GM12875 (cell line): ENCODE measurements at regions not wholly inside any gene's neighbourhood (a gene's known extent, or its start where the extent isn't known, plus 50 kb on each side); places are given as distances from the start of the nearest gene placed in this dataset.
A peak's percentile ranks its signal among the peaks of the same experiment; 100 is the strongest.
"Not testable (repeated sequence)": the region's sequence is repeated elsewhere in the genome, so short reads cannot be mapped to it uniquely, and the experiment has no call there.

Experiments used
- H3K4me3 ChIP-seq: one replicate; pipeline ENCODE4 v1.5.1; 2011; ENCODE audit warnings: low read depth, low read length, control low read depth
- TF ChIP-seq, protein P1 (sequence below): IDR thresholded peaks from 2 replicates; pipeline ENCODE4 v1.5.1; 2011; ENCODE audit warnings: low read depth, mild to moderate bottlenecking, control low read depth, inconsistent platforms, low read length, moderate library complexity, borderline replicate concordance; ENCODE audit not compliant: insufficient read depth

DNA sequence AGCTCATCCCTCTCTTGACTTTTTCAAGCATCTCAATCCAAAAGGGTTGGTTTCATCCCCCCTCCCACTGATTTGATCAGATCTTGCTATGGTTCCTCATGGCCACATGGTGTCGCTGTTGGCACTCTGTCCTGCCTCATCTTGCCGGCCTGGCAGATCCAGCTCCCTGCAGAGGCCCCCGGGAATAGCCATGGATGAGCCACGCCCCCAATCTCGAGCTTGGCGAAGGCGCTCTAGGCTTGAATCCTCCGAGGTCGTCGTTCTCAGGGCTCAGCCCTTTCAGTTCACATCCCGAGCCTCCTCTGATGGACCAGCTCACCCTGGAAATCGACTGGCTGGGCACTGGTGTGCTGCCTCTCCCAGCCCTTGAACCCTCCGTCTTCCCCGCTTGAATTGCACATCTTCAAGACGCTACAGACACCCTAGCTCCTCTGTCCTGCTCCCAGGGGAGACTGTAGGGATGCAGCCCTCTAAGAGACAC is 628.7 kb downstream of the TYW1 start:
- TF ChIP-seq, protein P1, sequence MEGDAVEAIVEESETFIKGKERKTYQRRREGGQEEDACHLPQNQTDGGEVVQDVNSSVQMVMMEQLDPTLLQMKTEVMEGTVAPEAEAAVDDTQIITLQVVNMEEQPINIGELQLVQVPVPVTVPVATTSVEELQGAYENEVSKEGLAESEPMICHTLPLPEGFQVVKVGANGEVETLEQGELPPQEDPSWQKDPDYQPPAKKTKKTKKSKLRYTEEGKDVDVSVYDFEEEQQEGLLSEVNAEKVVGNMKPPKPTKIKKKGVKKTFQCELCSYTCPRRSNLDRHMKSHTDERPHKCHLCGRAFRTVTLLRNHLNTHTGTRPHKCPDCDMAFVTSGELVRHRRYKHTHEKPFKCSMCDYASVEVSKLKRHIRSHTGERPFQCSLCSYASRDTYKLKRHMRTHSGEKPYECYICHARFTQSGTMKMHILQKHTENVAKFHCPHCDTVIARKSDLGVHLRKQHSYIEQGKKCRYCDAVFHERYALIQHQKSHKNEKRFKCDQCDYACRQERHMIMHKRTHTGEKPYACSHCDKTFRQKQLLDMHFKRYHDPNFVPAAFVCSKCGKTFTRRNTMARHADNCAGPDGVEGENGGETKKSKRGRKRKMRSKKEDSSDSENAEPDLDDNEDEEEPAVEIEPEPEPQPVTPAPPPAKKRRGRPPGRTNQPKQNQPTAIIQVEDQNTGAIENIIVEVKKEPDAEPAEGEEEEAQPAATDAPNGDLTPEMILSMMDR, result peak; percentile 80
- H3K4me3 ChIP-seq, result no peak overlapping the region

DNA sequence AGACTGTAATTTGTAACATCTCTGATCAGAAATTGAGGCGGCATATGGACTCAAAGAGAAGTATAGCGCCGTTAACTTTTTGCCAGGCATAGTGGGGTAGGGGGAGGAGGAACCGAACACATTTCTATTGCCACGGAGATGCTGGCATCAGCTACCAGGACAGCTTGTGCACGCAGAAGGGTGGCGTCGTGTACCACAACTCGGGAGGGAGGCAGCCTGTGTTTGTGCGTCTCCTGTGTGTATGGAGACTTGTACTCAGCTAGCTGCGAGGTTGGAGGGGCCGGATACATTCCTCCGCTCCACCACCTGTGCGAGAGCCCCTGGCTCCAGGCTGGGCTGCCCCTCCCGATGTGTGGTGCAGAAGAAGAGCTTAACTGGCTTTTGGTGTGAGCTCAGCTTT is 634.8 kb downstream of the TYW1 start:
- no peak overlapping the region for H3K4me3 ChIP-seq
- TF ChIP-seq, protein P1, result no peak

DNA sequence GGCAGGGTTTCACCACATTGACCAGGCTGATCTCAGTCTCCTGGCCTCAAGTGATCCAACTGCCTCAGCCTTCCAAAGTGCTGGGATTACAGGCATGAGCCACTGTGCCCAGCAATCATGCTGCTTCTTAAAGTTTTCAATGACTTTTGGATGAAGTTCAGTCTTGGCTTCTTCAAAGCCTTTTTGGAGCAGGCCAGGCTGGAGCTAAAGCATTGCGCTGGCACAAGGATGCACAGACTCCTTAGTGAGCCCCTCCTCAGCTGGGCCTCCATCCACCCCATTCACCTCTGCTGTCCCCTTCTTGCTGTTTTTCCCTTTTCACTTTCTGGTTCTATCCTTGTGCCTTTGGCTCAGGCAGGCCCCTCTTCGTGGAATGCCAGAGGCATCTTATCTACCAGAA is 638.6 kb downstream of the TYW1 start:
- TF ChIP-seq, protein P1, result no peak

DNA sequence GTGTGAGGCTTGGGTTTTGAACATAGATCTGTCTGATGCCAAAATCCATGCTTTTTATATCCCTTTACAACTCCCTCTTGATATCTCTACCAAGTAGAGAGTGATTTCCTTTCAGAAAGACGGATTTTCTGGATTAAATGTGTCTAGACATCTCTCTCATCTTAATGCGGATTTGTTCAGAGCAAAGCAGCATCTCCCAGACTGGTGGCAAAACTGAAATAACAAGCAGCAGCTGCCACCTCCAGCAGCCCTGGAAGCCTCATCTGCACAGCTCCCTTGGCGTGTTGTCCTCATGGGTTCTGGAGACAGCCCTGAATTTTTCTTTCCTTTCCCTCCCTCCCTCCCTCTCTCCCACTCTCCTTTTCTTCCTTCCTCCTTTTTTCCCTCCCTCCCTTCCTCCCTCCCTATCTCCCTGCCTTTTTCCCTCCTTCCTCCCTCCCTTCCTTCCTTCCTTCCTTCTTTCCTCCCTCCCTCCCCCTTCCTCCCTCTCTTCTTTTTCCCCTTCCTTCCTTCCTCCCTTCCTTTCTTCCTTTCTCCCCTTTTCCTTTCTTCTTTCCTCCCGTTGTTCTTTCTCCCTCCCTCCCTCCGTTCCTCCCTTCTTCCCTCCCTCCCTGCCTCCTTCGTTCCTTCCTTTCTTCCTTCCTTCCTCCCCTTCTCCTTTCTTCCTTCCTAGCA is 639.9 kb downstream of the TYW1 start:
- H3K4me3 ChIP-seq, result no peak overlapping the region
- TF ChIP-seq, protein P1, result no peak

More for the DNA sequence above, 638.6 kb downstream of the TYW1 start:
- no peak overlapping the region for H3K4me3 ChIP-seq

GRCh38 chr7:67637023-67637358 is 640.4 kb downstream of the TYW1 start:
- TF ChIP-seq, protein P1, result no peak
- no peak overlapping the region for H3K4me3 ChIP-seq

- H3K4me3 ChIP-seq, result not testable (repeated sequence)
Measured at GRCh38 chr7:67642542-67642941, 645.9 kb downstream of the TYW1 start.

GRCh38 chr7:67644151-67644550 is 647.5 kb downstream of the TYW1 start:
- no peak overlapping the region for H3K4me3 ChIP-seq
- TF ChIP-seq, protein P1, result no peak
